GM19023 (cell line): ENCODE measurements at regions not wholly inside any gene's neighbourhood (a gene's known extent, or its start where the extent isn't known, plus 50 kb on each side); places are given as distances from the start of the nearest gene placed in this dataset.
"Not testable (repeated sequence)": the region's sequence is repeated elsewhere in the genome, so short reads cannot be mapped to it uniquely, and the experiment has no call there.

Experiments
- ATAC-seq: cut with Tn5 transposase; IDR thresholded peaks from one replicate; pipeline ENCODE4 v1.9.1; 2021; ENCODE audit warnings: mild to moderate bottlenecking, moderate library complexity; ENCODE audit not compliant: unreplicated experiment

DNA sequence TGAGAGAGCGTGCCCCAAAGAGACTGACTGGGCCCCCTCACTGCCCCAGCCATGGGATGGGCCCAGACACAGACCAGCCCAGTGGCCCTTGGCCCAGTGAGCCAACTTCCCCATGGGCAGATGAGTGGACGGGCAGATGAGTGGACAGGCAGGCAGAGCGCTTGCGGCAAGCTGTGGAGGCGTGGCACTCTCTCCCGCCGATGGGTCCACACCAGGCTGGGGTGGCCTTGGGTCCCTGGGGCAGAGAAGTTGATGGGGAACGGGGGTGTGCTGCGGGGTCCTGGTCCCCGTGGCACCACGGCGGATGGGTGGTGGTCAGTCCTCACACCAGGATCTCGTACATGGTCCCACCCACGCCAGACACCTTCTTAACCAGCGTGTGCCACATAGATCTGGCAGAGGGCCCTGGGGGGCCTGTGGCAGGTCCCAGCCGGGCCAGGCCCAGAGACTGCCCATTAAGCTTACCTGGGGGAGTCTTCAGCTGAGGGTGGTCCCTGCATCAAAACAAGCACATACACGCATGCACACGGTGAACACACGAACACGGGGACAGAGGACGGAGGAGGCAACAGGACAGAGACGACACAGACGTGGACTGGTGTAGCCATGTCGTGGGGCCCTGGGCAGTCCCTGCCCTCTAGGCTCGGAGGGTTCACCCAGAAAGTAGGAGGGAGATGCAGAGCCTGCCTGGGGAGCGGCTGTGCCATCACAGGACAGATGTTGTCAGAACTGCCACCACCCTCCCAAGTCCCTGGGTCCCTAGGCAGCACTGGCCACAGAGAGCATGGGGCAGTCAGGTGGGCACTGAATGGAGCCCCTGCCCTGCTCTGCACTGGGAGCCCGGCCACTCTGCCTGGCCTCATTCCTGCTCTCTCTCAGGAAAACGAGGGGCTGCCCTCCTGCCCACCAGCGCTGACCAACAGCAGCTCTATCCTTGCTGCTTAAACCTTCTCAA is 182.2 kb downstream of the IGLL1 start:
- ATAC-seq = no peak

DNA sequence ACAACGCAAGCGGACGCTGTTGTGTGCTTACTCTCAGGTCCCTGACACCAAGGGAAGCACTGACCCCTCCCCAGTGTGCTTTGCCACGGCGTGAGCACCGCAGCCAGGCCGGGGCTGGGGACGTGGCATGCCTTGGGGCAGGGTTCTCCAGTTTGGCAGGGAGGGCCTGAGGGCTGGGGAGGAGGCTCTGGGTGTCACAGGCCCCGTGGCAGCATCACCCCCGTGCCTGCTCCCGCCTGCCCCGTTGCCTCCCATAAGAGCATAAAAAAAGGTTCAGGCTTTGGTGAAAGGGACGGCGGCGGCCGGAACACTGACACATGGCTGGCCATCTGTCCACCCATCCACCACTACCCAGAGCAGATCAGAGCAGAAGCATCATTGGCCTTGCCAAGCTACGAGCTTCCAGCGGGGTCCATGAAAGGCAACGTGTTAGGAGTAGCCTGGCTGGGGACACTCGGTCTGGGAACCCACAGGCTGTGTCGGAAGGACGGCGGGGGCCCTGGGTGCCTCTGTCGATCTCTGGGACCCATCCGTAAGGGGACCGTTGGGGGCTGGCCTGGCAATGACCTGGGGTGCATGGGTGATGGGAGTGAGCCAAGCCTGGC is 183.0 kb downstream of the IGLL1 start:
- no peak for ATAC-seq

DNA sequence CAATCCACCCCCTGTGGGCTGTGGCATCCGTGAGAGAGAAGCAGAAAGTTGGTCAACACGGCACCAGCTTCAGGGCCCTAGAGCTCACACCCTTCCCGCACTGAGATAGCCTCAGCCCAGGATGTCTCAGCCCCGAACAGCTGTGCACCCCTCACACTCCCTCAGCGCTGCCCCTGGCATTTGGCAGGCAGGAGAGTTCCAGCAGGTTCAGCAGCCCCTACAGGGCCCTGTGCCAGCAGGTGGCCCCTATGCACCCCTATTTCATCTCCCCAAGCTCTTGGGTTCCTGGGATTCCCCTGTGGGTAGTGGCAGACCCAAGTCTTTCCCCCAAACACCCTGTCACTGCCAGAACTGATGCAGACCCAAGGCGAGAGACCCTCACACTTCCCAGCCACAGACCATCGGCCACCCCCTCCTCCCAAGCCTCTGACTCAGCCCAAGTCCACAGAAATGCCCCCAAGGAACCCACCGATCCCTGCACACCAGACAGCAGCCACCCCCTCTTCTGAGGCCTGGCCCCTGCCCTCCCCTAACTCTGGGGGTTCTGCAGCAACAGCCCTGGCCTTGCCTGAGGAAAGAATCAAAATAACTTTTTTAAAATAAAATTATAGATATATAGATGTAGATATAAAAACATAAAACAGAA is 183.6 kb downstream of the IGLL1 start:
- ATAC-seq = no peak

DNA sequence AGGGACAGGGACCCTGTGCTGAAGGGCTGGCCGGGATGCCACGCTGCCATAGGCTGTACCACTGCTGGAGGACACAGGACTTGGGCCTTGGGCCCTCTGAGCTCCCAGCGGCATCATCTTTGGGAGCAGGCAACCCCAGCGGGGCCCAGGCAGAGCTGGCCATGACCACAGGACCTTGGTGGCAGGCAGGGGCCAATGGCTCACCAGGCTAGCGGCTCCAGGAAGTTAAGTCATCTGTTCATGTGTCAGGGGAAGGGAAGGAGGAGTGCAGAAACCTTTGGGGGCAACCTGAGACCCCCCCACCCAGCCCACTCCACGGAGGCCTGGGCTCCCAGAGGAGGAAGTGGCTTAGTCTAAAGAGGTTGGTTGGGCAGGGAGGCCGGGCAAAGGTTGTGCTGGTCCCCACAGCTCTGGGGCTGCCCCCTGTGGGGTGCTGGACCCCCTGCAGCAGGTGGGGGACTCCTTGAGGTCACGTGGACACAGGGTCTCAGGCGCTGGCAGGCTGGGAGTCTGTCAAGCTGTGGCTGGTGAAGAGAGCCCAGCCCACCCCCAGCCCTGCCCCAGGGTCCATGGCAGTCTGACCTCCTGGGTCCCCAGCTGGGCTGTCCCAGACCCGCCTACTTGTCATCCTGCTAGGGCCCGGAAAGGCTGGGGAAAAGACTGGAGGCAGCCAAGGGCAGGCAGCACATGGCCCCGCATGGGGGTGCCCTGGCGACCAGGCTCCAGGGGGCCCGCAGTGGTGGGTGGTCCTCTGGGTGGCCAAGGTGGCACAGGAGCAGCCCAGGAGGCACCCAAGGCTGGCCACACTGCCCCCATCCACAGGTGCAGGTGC is 184.3 kb downstream of the IGLL1 start:
- no peak for ATAC-seq

DNA sequence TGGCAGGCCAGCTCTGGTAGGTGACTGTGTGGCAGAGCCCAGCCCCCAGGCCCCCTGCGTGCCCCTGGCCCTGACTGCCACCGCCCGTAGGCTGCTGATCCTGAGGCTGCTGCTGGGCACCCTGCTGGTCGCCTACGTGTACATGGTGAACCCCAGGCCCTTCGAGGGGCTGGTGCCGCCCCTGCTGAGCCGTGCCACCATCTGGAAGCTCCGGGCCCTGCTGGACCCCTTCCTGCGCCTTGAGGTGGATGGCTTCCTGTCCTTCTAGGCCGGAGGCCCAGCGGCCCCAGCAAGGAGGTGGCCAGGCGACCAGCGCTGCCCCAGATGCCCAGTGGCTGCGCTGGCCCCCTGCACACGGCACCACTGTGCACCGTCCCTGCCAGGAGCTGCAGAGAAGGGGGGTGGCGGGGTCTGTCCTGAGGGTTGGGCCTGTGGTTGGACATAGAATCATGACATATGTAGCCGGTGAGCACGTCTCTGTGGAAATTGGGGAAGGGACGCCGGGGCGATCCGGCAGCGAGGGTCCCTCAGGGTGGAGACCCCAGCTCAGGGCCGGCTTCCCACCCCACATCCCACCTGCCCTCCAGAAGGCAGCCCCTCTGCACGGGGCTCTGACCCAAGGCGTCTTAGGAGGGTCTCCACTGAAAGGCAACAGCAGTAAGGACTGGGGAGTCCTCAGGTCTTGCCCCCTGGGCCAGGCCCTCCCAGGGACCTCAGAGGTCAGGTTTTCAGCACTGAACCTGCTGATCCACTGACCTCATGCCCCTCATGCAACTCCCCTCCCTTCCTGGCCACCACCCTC is 185.4 kb downstream of the IGLL1 start:
- ATAC-seq = no peak

DNA sequence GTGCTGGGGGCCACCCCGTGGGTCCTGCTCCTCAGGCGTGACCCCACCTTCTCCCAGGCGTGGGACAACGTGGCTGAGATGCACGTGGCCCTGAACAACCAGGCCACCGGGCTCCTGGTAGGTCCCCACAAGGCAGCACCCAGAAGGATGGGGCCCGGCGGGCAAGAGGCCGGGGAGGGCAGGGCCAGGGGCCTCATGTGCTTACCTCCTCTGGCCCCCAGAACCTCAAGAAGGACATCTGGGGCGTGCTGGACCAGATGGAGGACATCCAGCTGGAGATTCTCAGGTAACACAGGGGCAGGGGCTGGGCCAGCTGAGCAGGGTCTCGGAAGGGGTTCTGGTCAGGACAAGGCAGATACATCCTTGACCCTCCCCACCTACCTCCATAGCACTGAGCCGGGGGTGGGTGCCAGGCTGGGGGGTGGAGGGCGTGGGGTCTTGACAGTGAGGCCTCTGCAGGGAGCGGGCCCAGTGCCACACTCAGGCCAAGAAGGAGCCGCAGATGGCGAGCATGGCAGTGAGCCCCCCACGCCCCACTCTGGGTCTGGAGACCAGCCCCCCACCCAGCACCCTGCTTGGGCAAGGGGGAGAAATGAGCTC is 186.3 kb downstream of the IGLL1 start:
- ATAC-seq = no peak

DNA sequence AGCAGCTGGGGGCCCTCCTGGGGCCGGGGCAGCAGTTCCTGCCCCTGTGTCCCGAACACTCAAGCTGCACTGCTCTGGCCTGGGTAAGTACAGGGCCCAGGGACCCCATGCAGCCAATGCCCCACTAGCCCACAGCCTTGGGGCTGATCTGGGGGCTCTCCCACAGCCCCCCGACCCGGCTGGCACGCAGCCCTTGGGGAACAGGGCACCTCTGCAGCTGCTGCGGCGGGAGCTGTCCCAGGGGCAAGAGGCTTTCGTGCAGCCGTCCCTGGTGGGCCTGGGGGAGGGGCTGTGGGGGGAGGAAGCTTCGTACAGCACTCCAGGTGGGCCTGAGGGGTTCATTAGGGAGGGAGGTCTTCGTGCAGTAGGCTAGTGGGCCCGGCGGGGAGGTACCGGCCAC is 186.9 kb downstream of the IGLL1 start:
- ATAC-seq = not testable (repeated sequence)

DNA sequence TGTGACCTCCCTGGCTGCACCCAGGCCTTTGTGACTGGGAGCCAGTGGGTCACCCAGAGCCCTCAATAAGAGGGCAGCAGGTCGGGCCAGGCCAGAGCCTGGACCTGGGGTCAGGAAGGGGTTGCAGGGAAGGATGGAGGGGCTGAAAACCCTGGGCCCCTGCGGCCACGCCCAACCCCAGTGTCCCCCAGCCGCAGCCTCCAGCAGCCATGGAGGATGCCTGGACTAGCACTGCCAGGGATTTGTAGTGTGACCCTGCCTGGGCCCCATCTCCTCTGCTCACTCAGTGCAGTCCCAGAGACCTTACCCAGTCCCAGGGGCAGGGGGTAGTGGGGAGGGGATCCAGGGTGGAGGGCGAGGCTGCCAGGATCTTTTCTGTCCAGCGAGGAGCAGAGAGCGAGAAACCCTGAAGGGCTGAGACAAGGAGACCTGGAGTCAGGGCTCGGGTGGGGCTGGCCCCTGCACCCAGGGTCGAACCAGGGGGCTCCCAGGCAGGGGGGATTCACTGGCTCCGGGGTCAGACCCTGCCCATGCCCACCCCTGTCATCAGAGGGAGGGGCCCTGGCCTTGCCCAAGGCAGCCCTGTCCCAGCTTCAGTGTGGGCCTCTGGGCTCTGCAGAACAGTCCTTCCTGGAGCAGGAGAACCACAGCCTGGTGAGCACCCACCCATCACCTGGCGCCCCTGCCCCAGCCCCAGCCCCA is 187.5 kb downstream of the IGLL1 start:
- no peak for ATAC-seq

DNA sequence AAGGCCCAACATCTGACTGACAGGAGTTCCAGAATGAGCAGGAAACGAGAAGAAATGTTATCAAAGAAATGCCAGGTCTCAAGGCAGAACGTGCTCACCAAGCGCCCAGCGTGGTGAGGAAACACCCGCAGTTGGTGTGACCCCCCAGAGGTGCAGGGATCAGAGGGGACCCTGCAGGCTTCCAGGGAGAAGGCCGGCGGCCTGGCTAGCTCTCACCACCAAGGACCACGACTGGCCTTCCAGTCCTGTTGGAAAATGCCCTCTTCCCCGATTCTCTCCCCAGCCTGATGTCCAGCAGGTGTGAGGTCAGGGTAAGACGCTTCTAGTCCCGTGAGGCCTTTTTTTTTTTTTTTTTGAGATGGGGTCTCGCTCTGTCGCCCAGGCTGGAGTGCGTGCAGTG is 189.1 kb downstream of the IGLL1 start:
- no peak for ATAC-seq

DNA sequence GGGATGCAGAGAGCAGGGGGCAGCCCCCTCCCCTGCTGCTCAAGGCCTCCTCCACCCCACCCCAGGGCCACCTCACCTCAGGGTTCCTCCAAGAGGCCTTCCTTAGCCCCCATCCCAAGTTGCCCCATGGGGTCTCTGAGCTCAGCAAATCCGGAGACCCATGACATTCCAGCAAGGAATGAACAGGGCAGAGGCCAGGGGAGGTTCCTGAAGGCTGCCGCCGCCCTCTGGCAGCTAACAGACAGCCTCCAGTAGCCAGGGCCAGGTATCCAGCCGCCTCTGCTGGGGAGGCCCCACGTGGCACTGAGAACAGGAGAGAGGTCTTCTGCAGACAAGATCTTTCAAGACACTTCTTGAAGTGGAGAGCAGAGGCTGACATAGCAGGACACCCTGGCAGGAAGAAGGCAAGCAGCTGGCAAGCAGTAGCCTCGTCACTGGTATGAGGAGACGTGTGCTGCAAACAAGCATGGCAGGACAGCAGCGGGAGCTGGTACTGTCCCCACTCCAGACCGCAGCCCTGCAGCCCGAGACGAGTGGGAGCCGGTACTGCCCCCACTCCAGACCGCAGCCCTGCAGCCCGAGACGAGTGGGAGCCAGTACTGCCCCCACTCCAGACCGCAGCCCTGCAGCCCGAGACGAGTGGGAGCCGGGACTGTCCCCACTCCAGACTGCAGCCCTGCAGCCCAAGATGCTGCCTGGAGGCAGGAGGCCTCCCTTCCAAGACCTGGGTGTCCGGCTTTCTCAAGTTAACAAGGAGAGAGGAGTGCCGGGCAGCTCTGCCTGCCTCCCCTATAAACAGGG is 190.6 kb downstream of the IGLL1 start:
- no peak for ATAC-seq

DNA sequence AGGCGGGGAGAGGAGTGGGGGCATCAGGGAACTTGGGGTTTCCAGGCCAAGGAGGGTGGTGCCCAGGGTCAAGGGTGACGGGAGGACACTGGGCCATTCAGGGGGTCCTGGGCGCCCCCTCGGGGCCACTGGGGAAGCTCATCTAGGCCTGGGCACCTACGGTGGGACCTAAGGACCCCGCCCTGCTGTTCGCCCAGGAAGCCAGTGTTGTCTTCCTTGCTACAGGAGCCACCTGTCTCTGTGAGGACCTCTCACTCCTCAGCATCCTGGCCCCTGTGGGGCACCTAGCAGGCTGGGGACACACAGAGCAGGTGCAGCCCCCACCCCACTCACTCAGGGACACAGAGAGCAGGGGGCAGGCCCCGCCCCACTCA is 191.6 kb downstream of the IGLL1 start:
- no peak for ATAC-seq

DNA sequence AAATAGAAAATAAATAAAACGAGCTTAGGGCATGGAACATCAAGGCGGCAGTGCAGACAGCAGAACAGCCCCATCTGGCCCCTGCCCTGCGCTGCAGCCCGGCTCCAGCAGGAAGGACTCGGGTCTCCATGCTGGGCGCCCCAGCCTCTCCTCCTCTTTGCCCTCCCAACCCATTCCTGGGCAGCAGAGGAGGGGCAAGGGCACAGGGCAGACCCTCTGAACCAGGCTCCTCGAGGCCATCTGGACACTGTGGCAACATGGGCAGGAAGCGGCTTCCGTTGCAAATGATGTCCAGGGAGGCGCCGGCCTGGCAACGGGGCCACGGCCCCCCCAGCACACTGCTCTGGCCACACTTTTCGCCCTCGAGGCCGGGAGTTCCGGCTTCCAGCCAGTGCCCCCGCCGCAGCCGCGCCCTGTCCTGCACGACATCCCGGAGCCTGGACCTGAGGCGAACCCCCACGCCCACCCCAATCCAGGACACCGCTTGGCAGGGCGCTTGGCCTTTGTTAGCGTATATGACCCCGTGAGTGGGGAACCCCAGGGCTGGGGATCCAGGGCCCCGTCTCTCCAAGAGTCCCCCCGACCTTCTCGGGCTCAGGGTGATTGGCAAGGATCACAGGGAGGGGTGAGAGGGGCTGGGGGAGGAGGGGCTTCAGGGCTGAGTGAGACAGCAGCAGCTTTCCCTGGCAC is 192.1 kb downstream of the IGLL1 start:
- ATAC-seq = no peak

DNA sequence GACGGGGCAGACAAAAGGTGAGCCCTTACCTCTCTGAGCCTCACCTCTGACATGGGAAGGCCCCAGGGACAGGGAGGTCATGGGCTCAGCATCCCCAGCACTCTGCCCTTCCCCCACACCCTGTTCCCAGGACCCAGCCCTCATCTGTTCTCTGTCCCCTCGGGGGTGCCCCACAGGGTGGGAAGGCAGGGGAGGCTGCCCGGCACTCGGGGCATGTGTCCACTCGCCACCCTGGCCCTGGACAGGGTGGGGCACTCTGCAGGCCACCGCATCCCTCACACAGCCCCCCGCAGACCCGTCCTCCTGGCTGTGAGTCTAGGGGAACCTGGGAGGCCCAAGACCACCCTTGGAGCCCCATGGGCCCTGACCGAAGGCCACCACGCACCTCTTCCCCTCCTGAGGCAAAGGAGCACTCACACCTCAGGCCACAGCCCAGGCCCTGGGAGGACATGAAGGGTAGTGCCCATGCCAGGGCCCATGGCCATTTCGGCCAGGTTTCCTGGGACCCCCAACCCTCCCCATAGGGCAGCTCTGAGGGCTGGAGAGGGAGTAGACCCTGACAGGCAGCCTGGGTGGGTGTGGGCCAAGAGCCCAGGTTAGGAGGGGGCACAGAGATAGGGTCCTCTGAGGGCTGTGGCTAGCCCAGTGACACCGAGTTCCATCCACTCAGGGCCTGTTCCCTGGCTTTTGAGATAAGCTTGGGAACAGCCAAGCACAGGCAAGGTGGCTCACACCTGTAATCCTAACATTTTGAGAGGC is 193.1 kb downstream of the IGLL1 start:
- ATAC-seq = no peak

DNA sequence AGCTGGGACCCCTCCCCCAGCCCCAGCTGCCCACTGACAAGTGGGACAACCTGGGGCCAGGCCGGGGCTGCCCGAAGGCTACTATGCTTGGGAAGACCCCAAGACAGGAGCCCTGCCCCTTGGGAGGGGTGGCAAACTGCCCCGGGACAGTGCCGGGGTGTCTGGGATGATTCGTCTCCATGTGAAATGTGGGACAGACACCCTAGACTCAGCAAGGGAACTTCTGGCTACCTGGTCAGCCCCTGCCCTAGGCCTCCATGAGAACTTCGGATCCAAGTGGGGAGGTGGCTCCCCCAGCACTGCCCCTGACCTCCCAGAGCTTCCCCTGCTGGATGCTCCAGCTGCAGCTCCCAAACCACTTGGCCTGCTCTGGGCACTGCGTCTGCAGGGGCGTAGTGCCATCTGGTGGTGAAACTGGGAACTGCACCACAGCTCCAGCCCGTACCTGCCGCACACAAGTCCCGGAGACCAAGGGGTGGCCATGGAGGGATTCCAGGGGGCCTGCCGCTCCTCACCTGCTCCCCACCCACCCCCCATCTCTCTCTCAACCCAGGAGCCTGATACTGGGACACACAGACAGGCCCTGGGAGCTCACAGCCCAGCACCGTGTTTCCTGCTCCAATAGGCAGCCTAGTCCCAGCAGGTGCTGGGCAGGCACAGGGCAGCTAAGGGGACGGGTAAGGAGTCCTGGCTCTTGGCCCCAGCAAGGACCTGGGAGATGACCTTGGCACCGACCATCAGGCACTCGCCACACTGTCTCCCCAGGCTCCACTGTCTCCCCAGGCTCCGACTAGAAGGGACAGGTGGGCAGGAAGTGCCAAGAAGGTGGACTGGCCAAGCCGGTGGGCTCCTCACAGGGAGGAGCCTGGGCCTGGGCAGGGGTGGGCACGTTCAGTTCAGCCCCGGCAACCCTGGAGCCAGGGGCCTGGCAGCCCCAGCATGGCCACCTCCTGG is 194.1 kb downstream of the IGLL1 start:
- ATAC-seq = no peak

DNA sequence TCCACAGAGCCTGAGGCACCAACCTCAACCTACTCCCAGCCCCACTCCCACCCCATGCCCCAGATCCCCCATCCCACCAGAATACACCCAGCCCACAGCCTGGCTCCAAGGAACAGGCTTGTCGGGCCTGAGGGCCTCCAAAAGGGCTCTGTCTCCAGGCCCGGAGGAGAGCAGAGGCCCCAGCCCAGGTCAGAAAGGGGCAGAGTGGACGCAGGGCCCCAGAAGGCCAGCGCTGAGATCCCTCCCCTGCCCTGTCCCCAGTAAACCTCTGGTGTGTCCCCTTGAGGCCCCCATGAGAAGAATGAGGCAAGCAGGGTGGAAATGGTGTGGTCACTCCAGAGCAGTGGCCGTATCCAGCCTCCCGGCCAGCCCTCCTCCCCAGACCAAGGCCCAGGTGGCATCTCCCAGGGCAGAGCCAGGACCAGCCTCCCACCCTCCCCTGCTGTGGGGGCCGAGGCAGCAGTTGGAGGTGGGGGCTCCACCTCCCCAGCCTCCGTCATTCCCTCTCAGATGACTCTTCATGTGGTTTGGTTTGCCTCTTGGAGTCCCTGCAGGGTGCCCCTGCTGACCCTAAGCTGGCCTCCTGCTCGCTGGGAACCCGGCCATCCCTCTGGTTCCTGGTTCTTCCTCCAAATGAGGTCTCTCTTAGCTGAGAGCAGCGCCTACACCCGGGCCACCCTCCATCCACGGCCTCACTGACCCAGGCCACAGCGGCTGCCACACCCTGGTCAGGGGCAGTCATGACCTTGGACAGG is 195.0 kb downstream of the IGLL1 start:
- no peak for ATAC-seq
